DOHH2 (cell line): ENCODE measurements at regions not wholly inside any gene's neighbourhood (a gene's known extent, or its start where the extent isn't known, plus 50 kb on each side); places are given as distances from the start of the nearest gene placed in this dataset.

Experiments used
- H3F3A ChIP-seq: fragments of 200-600 bp; sonication (generic), shearing (Covaris generic); 2 replicates; pipeline ENCODE4 v1.6.0; 2016; ENCODE audit warnings: antibody characterized with exemption, mild to moderate bottlenecking; ENCODE audit not compliant: control insufficient read depth, insufficient read depth
- H3K27ac ChIP-seq: fragments of 200-600 bp; sonication (generic); 2 replicates; pipeline ENCODE4 v1.5.1; 2014; ENCODE audit warnings: low read depth, mild to moderate bottlenecking, low read length, moderate library complexity
- H3K27me3 ChIP-seq: fragments of 200-600 bp; sonication (generic); 2 replicates; pipeline ENCODE4 v1.6.1; 2014; ENCODE audit warnings: mild to moderate bottlenecking, low read length, mixed read lengths; ENCODE audit not compliant: control insufficient read depth
- H3K36me3 ChIP-seq: fragments of 200-600 bp; sonication (generic); 2 replicates; pipeline ENCODE4 v1.6.1; 2014; ENCODE audit warnings: mild to moderate bottlenecking, low read length, moderate library complexity, mixed read lengths; ENCODE audit not compliant: control insufficient read depth
- H3K4me1 ChIP-seq: fragments of 200-600 bp; sonication (generic); 2 replicates; pipeline ENCODE4 v1.6.1; 2014; ENCODE audit warnings: mild to moderate bottlenecking, low read length, mixed read lengths; ENCODE audit not compliant: control insufficient read depth
- H3K4me2 ChIP-seq: fragments of 200-600 bp; sonication (generic); 2 replicates; pipeline ENCODE4 v1.6.0; 2014; ENCODE audit warnings: mild to moderate bottlenecking, low read length, moderate library complexity
- H3K4me3 ChIP-seq: fragments of 200-600 bp; sonication (generic); 2 replicates; pipeline ENCODE4 v1.5.1; 2014; ENCODE audit warnings: mild to moderate bottlenecking, low read length, mixed read lengths
- H3K79me2 ChIP-seq: fragments of 200-600 bp; sonication (generic); 2 replicates; pipeline ENCODE4 v1.6.1; 2014; ENCODE audit warnings: mild to moderate bottlenecking, low read length, mixed read lengths; ENCODE audit not compliant: control insufficient read depth
- H3K9me2 ChIP-seq: fragments of 200-600 bp; sonication (generic); replicated peaks from 2 replicates; pipeline ENCODE4 v1.6.1; 2014; ENCODE audit warnings: mild to moderate bottlenecking, low read length, mixed read lengths; ENCODE audit not compliant: control insufficient read depth
- H3K9me3 ChIP-seq: fragments of 200-600 bp; sonication (generic); 2 replicates; pipeline ENCODE4 v1.6.1; 2014; ENCODE audit warnings: antibody characterized with exemption, low read length, mixed read lengths; ENCODE audit not compliant: control insufficient read depth, insufficient read depth
- H4K20me1 ChIP-seq: fragments of 200-600 bp; sonication (generic); 2 replicates; pipeline ENCODE4 v1.6.0; 2014; ENCODE audit warnings: low read depth, mild to moderate bottlenecking, antibody characterized with exemption, low read length, moderate library complexity; ENCODE audit not compliant: control insufficient read depth, insufficient read depth
- CTCF ChIP-seq: fragments of 200-600 bp; sonication (generic); IDR thresholded peaks from one replicate; pipeline ENCODE4 v1.5.1; 2014; ENCODE audit warnings: antibody characterized with exemption, mild to moderate bottlenecking, low read depth, low read length; ENCODE audit not compliant: poor library complexity, severe bottlenecking
- EZH2phosphoT487 ChIP-seq: fragments of 200-600 bp; sonication (generic); IDR thresholded peaks from 2 replicates; pipeline ENCODE4 v1.6.1; 2017; ENCODE audit warnings: borderline replicate concordance, mild to moderate bottlenecking, antibody characterized with exemption, low read length, moderate library complexity, mixed read lengths

- H3F3A ChIP-seq, result no peaks in the 10 kb centered on the region
- H3K27ac ChIP-seq, result no peak overlapping the region
- peaks cover 10% of the 10 kb centered on the region; the same call in 1 of the 2 replicates for H3K27me3 ChIP-seq
- no peak overlapping the region for H3K4me2 ChIP-seq
- no peaks in the 10 kb centered on the region for H3K4me1 ChIP-seq
- TF ChIP-seq CTCF (no peak), EZH2phosphoT487 (no peak)
- no peak overlapping the region for H3K4me3 ChIP-seq
- no peaks in the 10 kb centered on the region for H3K9me2 ChIP-seq
- H3K36me3 ChIP-seq, result no peaks in the 10 kb centered on the region
- no peaks in the 10 kb centered on the region for H3K79me2 ChIP-seq
- H4K20me1 ChIP-seq, result no peaks in the 10 kb centered on the region
- no peaks in the 10 kb centered on the region for H3K9me3 ChIP-seq
Measured at GRCh38 chr3:43786102-43786501, 95.4 kb downstream of the ABHD5 start.

GRCh38 chr3:43786526-43787305 is 96.0 kb downstream of the ABHD5 start:
- Histone ChIP-seq H3K9me2 (no peaks in the 10 kb centered on the region), H3K27ac (no peak overlapping the region), H3K4me2 (no peak overlapping the region), H3K36me3 (no peaks in the 10 kb centered on the region), H3K27me3 (peaks cover 16% of the 10 kb centered on the region; the same call in 1 of the 2 replicates), H4K20me1 (no peaks in the 10 kb centered on the region), H3K9me3 (no peaks in the 10 kb centered on the region), H3K4me3 (no peak overlapping the region), H3F3A (no peaks in the 10 kb centered on the region), H3K79me2 (no peaks in the 10 kb centered on the region), H3K4me1 (no peaks in the 10 kb centered on the region)
- TF ChIP-seq EZH2phosphoT487 (no peak), CTCF (no peak)

GRCh38 chr3:43787330-43787729 is 96.6 kb downstream of the ABHD5 start:
- Histone ChIP-seq H3K4me1 (no peaks in the 10 kb centered on the region), H3K4me2 (no peak overlapping the region), H3K27me3 (peaks cover 16% of the 10 kb centered on the region; the same call in 1 of the 2 replicates), H3K4me3 (no peak overlapping the region), H3K9me3 (no peaks in the 10 kb centered on the region), H3K9me2 (no peaks in the 10 kb centered on the region), H3F3A (no peaks in the 10 kb centered on the region), H3K79me2 (no peaks in the 10 kb centered on the region), H3K36me3 (no peaks in the 10 kb centered on the region), H4K20me1 (no peaks in the 10 kb centered on the region), H3K27ac (no peak overlapping the region)
- no peak for TF ChIP-seq CTCF
- TF ChIP-seq EZH2phosphoT487, result no peak
